GM12878 (cell line): ENCODE measurements at regions not wholly inside any gene's neighbourhood (a gene's known extent, or its start where the extent isn't known, plus 50 kb on each side); places are given as distances from the start of the nearest gene placed in this dataset.
"Not testable (repeated sequence)": the region's sequence is repeated elsewhere in the genome, so short reads cannot be mapped to it uniquely, and the experiment has no call there.

ENCODE experiments used
- ATAC-seq: fragments of 200-7000 bp; cut with Tn5 transposase; 3 replicates; pipeline ENCODE4 v1.9.1; 2020; ENCODE audit warnings: mild to moderate bottlenecking, moderate library complexity
- BruUV-seq: library from RNA; stranded (reverse); fragments of 400-500 nt; replicated peaks from 2 replicates; lab custom pipeline; 2021; lab: Mats Ljungman, UMichigan
- CTCF ChIA-PET: fragments of 300-600 bp; sonication (Branson Sonifier 250); formaldehyde crosslinking; extraction: SDS; loops from one replicate; lab custom pipeline; 2021; ENCODE audit warnings: inconsistent platforms; lab: Yijun Ruan, JAX
- POLR2A ChIA-PET: fragments of 350-600 bp; formaldehyde crosslinking; extraction: SDS; loops from one replicate; lab custom pipeline; 2021; ENCODE audit warnings: inconsistent platforms; lab: Charles Lee
- RAD21 ChIA-PET: fragments of 300-600 bp; sonication (Branson Sonifier 250); formaldehyde crosslinking; loops from one replicate; lab custom pipeline; 2023; ENCODE audit warnings: antibody characterized with exemption; ENCODE audit not compliant: unreplicated experiment; lab: Charles Lee
- SMC1A ChIA-PET: fragments of 300-600 bp; sonication (Branson Sonifier 250); formaldehyde crosslinking; loops from one replicate; lab custom pipeline; 2023; ENCODE audit not compliant: unreplicated experiment, uncharacterized antibody; lab: Charles Lee
- DNase-seq: peaks from one replicate; pipeline ENCODE4 v3.0.0-alpha.2; 2011; ENCODE audit warnings: low read depth, low spot score
- FAIRE-seq: peaks from 3 replicates; lab custom pipeline; 2011; peaks lifted over from hg19 to GRCh38; lab: Jason Lieb, UNC
- H2AFZ ChIP-seq: 2 replicates; pipeline ENCODE4 v1.6.0; 2011; ENCODE audit warnings: low read depth, low read length, control low read depth; ENCODE audit not compliant: control insufficient read depth
- H3K27ac ChIP-seq: 2 replicates; pipeline ENCODE4 v1.5.1; 2011; ENCODE audit warnings: control low read depth; ENCODE audit not compliant: control insufficient read depth, insufficient read depth
- H3K27me3 ChIP-seq, 2 experiments: replicated peaks in 1 of 2; 2 replicates each; pipeline versions ENCODE4 v1.6.0 to v1.6.1; 2011; ENCODE audit warnings: low read length in 1 of 2; ENCODE audit not compliant: control insufficient read depth in 2 of 2, insufficient read depth in 2 of 2
- H3K36me3 ChIP-seq, 2 experiments: 2 replicates each; pipeline ENCODE4 v1.5.1; 2011; ENCODE audit warnings: low read length in 1 of 2; ENCODE audit not compliant: control insufficient read depth in 2 of 2, insufficient read depth in 2 of 2
- H3K4me1 ChIP-seq: 2 replicates; pipeline ENCODE4 v1.6.1; 2011; ENCODE audit warnings: mild to moderate bottlenecking, low read length, moderate library complexity, mixed read lengths; ENCODE audit not compliant: control insufficient read depth, insufficient read depth
- H3K4me2 ChIP-seq: 2 replicates; pipeline ENCODE4 v1.6.0; 2011; ENCODE audit warnings: control low read depth; ENCODE audit not compliant: control insufficient read depth, insufficient read depth
- H3K4me3 ChIP-seq: fragments of 200-600 bp; sonication (generic); 2 replicates; pipeline ENCODE4 v1.5.1; 2016
- H3K79me2 ChIP-seq: 2 replicates; pipeline ENCODE4 v1.6.0; 2011; ENCODE audit warnings: low read length; ENCODE audit not compliant: control insufficient read depth, insufficient read depth
- H3K9ac ChIP-seq: 2 replicates; pipeline ENCODE4 v1.8.0; 2011; ENCODE audit warnings: low read length, control low read depth, mixed read lengths; ENCODE audit not compliant: control insufficient read depth, insufficient read depth
- H3K9me3 ChIP-seq: replicated peaks from 3 replicates; pipeline ENCODE4 v1.5.1; 2011; ENCODE audit warnings: mild to moderate bottlenecking, low read length; ENCODE audit not compliant: control insufficient read depth, insufficient read depth
- H4K20me1 ChIP-seq: 2 replicates; pipeline ENCODE4 v1.6.0; 2011; ENCODE audit not compliant: control insufficient read depth, insufficient read depth
- SMAD5 ChIP-seq: IDR thresholded peaks from 2 replicates; pipeline ENCODE4 v1.6.1; 2016; ENCODE audit warnings: antibody characterized with exemption, low read depth
- WGBS: methylation state at CpG from one replicate; pipeline ENCODE4 v1.1.6; 2016; ENCODE audit warnings: low lambda C conversion rate; ENCODE audit not compliant: insufficient replicate concordance, insufficient coverage; ENCODE audit errors: missing lambda C conversion rate; 5-methylcytosine and 5-hydroxymethylcytosine counted together
- in situ Hi-C: fragments of 300-500 bp; cut with MboI; formaldehyde crosslinking; loops from 9 replicates; pipeline ENCODE4 v1.14.3; 2018; ENCODE audit warnings: mixed read lengths
- intact Hi-C: fragments of 100-400 bp; cut with micrococcal nuclease; formaldehyde crosslinking; loops from one replicate; pipeline ENCODE4 v1.14.2; 2022; ENCODE audit not compliant: unreplicated experiment

GRCh38 chr3:78108269-78108961, 1068.5 kb downstream of the ROBO2 start:
- H2AFZ ChIP-seq, POLR2A ChIA-PET, H3K4me3 ChIP-seq, FAIRE-seq, H3K4me2 ChIP-seq, BruUV-seq, ATAC-seq, DNase-seq, CTCF ChIA-PET, H4K20me1 ChIP-seq, H3K27ac ChIP-seq, H3K9me3 ChIP-seq, in situ Hi-C loops, H3K79me2 ChIP-seq, RAD21 ChIA-PET, H3K36me3 ChIP-seq, H3K27me3 ChIP-seq, H3K9ac ChIP-seq, intact Hi-C loops, H3K4me1 ChIP-seq, SMC1A ChIA-PET: not testable (repeated sequence)
- 55% methylated on average over 29 of the region's 31 CpGs for WGBS

GRCh38 chr3:78112291-78113010, 1072.6 kb downstream of the ROBO2 start:
- SMC1A ChIA-PET: no interaction called here

More at GRCh38 chr3:78112291-78113010, 1072.6 kb downstream of the ROBO2 start:
- WGBS: 15% methylated on average over 5 of the region's 5 CpGs
- no peak overlapping the region for H3K4me3 ChIP-seq
- H3K9me3 ChIP-seq: no peaks in the 10 kb centered on the region
- RAD21 ChIA-PET: no interaction called here
- H3K27ac ChIP-seq: no peak overlapping the region
- in situ Hi-C loops: no loop called here
- POLR2A ChIA-PET: no interaction called here
- no peaks in the 10 kb centered on the region for H3K79me2 ChIP-seq
- BruUV-seq: no TSS peak
- DNase-seq (no peak), FAIRE-seq (no peak), ATAC-seq (no peak)
- H3K4me2 ChIP-seq: no peak overlapping the region
- H3K27me3 ChIP-seq: no peaks in the 10 kb centered on the region; a peak in 1 of 4 replicates
- no peaks in the 10 kb centered on the region for H3K4me1 ChIP-seq
- no peaks in the 10 kb centered on the region for H4K20me1 ChIP-seq
- H3K36me3 ChIP-seq: no peaks in the 10 kb centered on the region
- intact Hi-C loops: no loop called here
- H2AFZ ChIP-seq: no peak overlapping the region
- CTCF ChIA-PET: interaction anchor here (0.6 kb wide), 1 partner anchor 976 kb away, joined by 3 read pairs; no protein-coding TSS in a partner anchor
- TF ChIP-seq SMAD5: no peak
- no peak overlapping the region for H3K9ac ChIP-seq
